Stimulated activated CD8-positive, alpha-beta memory T cell treated with anti-CD3 and anti-CD28 coated beads, Interleukin-12 subunit alpha, Interleukin-12 subunit beta, amount 100 ng/mL, for 24 hours (primary cell): ENCODE measurements at regions not wholly inside any gene's neighbourhood (a gene's known extent, or its start where the extent isn't known, plus 50 kb on each side); places are given as distances from the start of the nearest gene placed in this dataset.
A peak's percentile ranks its signal among the peaks of the same experiment; 100 is the strongest.
"Not testable (repeated sequence)": the region's sequence is repeated elsewhere in the genome, so short reads cannot be mapped to it uniquely, and the experiment has no call there.

Experiments
- DNase-seq: peaks from one replicate; pipeline ENCODE4 v3.0.0-alpha.2; 2020; ENCODE audit errors: extremely low read depth

- no peak for DNase-seq
Measured at GRCh38 chr3:59503441-59503840, 453.6 kb upstream of the CFAP20DC start.

- no peak for DNase-seq
Measured at GRCh38 chr3:59502806-59503205, 453.0 kb upstream of the CFAP20DC start.

- DNase-seq, result no peak
Measured at GRCh38 chr3:59499954-59500353, 450.1 kb upstream of the CFAP20DC start.

- DNase-seq, result no peak
Measured at GRCh38 chr3:59499000-59499399, 449.2 kb upstream of the CFAP20DC start.

GRCh38 chr3:59496250-59496649, 446.4 kb upstream of the CFAP20DC start:
- DNase-seq, result no peak

GRCh38 chr3:59494969-59495368, 445.1 kb upstream of the CFAP20DC start:
- not testable (repeated sequence) for DNase-seq

GRCh38 chr3:59486520-59486919, 436.7 kb upstream of the CFAP20DC start:
- DNase-seq, result no peak

- no peak for DNase-seq
Measured at GRCh38 chr3:59483191-59483590, 433.4 kb upstream of the CFAP20DC start.

GRCh38 chr3:59482684-59483083, 432.9 kb upstream of the CFAP20DC start:
- DNase-seq, result no peak

GRCh38 chr3:59481776-59482400, 432.1 kb upstream of the CFAP20DC start:
- DNase-seq, result no peak

- DNase-seq, result no peak
Measured at GRCh38 chr3:59480486-59480995, 430.7 kb upstream of the CFAP20DC start.

- no peak for DNase-seq
Measured at GRCh38 chr3:59473636-59474035, 423.8 kb upstream of the CFAP20DC start.

GRCh38 chr3:59472541-59472940, 422.7 kb upstream of the CFAP20DC start:
- DNase-seq, result no peak

- DNase-seq, result no peak
Measured at GRCh38 chr3:59469948-59470723, 420.3 kb upstream of the CFAP20DC start.

GRCh38 chr3:59467476-59467875, 417.7 kb upstream of the CFAP20DC start:
- DNase-seq, result no peak

- DNase-seq, result no peak
Measured at GRCh38 chr3:59464187-59464586, 414.4 kb upstream of the CFAP20DC start.

GRCh38 chr3:59463253-59463652, 413.4 kb upstream of the CFAP20DC start:
- no peak for DNase-seq

GRCh38 chr3:59460068-59460467, 410.2 kb upstream of the CFAP20DC start:
- no peak for DNase-seq

- DNase-seq, result no peak
Measured at GRCh38 chr3:59456852-59457485, 407.1 kb upstream of the CFAP20DC start.

GRCh38 chr3:59451800-59452746, 402.2 kb upstream of the CFAP20DC start:
- no peak for DNase-seq

- DNase-seq, result peak; percentile 16
Measured at GRCh38 chr3:59450946-59451763, 401.3 kb upstream of the CFAP20DC start.
